ENCODE measurements at regions not wholly inside any gene's neighbourhood (a gene's known extent, or its start where the extent isn't known, plus 50 kb on each side); places are given as distances from the start of the nearest gene placed in this dataset.
"Not testable (repeated sequence)": the region's sequence is repeated elsewhere in the genome, so short reads cannot be mapped to it uniquely, and the experiment has no call there.

- DNase-seq (ENCODE audit: low spot score) = no peak
Measured at GRCh38 chr10:81251457-81252115, 623.4 kb upstream of the NRG3 start.

GRCh38 chr10:81264991-81265390 is 610.0 kb upstream of the NRG3 start:
- not testable (repeated sequence) for DNase-seq (ENCODE audit: low spot score)

- no peak for DNase-seq (ENCODE audit: low spot score)
Measured at GRCh38 chr10:81270051-81270450, 604.9 kb upstream of the NRG3 start.

GRCh38 chr10:81280497-81281479 is 594.2 kb upstream of the NRG3 start:
- DNase-seq (ENCODE audit: low spot score) = no peak

- DNase-seq (ENCODE audit: low spot score) = no peak
Measured at GRCh38 chr10:81288544-81288943, 586.5 kb upstream of the NRG3 start.

GRCh38 chr10:81297292-81297691 is 577.7 kb upstream of the NRG3 start:
- DNase-seq (ENCODE audit: low spot score) = no peak

GRCh38 chr10:81303656-81304055 is 571.3 kb upstream of the NRG3 start:
- DNase-seq (ENCODE audit: low spot score) = no peak

- no peak for DNase-seq (ENCODE audit: low spot score)
Measured at GRCh38 chr10:81306971-81307782, 567.8 kb upstream of the NRG3 start.

GRCh38 chr10:81309041-81309552 is 565.9 kb upstream of the NRG3 start:
- DNase-seq (ENCODE audit: low spot score) = no peak

- no peak for DNase-seq (ENCODE audit: low spot score)
Measured at GRCh38 chr10:81314471-81314870, 560.5 kb upstream of the NRG3 start.

GRCh38 chr10:81315026-81315425 is 560.0 kb upstream of the NRG3 start:
- no peak for DNase-seq (ENCODE audit: low spot score)

GRCh38 chr10:81348003-81348402 is 527.0 kb upstream of the NRG3 start:
- DNase-seq (ENCODE audit: low spot score) = no peak

GRCh38 chr10:81367132-81367531 is 507.9 kb upstream of the NRG3 start:
- peak; percentile 0 for DNase-seq (ENCODE audit: low spot score)

- no peak for DNase-seq (ENCODE audit: low spot score)
Measured at GRCh38 chr10:81386817-81387216, 488.2 kb upstream of the NRG3 start.

- DNase-seq (ENCODE audit: low spot score) = no peak
Measured at GRCh38 chr10:81403451-81403850, 471.5 kb upstream of the NRG3 start.

- DNase-seq (ENCODE audit: low spot score) = no peak
Measured at GRCh38 chr10:81405399-81405798, 469.6 kb upstream of the NRG3 start.

- no peak for DNase-seq (ENCODE audit: low spot score)
Measured at GRCh38 chr10:81414038-81414437, 461.0 kb upstream of the NRG3 start.

GRCh38 chr10:81426722-81427121 is 448.3 kb upstream of the NRG3 start:
- no peak for DNase-seq (ENCODE audit: low spot score)

GRCh38 chr10:81428456-81429134 is 446.4 kb upstream of the NRG3 start:
- no peak for DNase-seq (ENCODE audit: low spot score)

- DNase-seq (ENCODE audit: low spot score) = no peak
Measured at GRCh38 chr10:81439445-81439844, 435.5 kb upstream of the NRG3 start.

- DNase-seq (ENCODE audit: low spot score) = not testable (repeated sequence)
Measured at GRCh38 chr10:81441624-81442023, 433.4 kb upstream of the NRG3 start.
